Testis (tissue), 2 donors: ENCODE measurements at regions not wholly inside any gene's neighbourhood (a gene's known extent, or its start where the extent isn't known, plus 50 kb on each side); places are given as distances from the start of the nearest gene placed in this dataset.

Experiments
- POLR2A ChIP-seq: fragments of 450-650 bp; IDR thresholded peaks from one replicate; pipeline ENCODE4 v1.6.1; 2017; ENCODE audit warnings: antibody characterized with exemption, mild to moderate bottlenecking, moderate library complexity
- TF ChIP-seq, protein P1 (sequence below), 3 experiments: fragments of 450-650 bp in 2 of 3; fragments of 200-600 bp in 1 of 3; sonication (generic) in 1 of 3; IDR thresholded peaks; one replicate each; pipeline ENCODE4 v1.5.1; 2016 to 2019; ENCODE audit warnings: antibody characterized with exemption in 3 of 3, mild to moderate bottlenecking in 2 of 3, moderate library complexity in 1 of 3

- TF ChIP-seq POLR2A = no peak
- TF ChIP-seq, protein P1, sequence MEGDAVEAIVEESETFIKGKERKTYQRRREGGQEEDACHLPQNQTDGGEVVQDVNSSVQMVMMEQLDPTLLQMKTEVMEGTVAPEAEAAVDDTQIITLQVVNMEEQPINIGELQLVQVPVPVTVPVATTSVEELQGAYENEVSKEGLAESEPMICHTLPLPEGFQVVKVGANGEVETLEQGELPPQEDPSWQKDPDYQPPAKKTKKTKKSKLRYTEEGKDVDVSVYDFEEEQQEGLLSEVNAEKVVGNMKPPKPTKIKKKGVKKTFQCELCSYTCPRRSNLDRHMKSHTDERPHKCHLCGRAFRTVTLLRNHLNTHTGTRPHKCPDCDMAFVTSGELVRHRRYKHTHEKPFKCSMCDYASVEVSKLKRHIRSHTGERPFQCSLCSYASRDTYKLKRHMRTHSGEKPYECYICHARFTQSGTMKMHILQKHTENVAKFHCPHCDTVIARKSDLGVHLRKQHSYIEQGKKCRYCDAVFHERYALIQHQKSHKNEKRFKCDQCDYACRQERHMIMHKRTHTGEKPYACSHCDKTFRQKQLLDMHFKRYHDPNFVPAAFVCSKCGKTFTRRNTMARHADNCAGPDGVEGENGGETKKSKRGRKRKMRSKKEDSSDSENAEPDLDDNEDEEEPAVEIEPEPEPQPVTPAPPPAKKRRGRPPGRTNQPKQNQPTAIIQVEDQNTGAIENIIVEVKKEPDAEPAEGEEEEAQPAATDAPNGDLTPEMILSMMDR (IDR thresholded peaks at IDR 0.05) = no peak
Measured at GRCh38 chrX:117511379-117511778, 605.2 kb downstream of the KLHL13 start.
